ENCODE measurements at regions not wholly inside any gene's neighbourhood (a gene's known extent, or its start where the extent isn't known, plus 50 kb on each side); places are given as distances from the start of the nearest gene placed in this dataset.

DNA sequence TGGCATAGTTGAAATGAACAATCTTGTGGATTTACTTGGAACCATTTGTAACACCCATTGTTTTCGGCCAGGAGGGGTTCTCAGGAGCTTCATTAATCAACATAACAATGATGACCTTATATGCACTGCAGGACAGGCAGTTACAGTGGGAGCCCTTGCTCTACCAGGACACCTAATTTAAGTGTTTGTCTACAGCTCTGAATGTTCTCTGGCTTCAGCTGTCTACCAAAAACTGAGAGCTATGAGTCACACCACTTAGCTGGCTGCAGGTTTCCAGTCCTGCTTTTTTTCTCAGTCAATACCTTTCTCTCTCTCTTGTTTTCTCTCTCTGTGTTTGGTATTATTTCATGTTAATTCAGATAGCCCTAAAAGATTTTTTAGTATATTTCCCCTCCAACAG, 105.4 kb upstream of the MBNL2 start:
- H3K27me3 ChIP-seq (ENCODE audit: low read length) = no peaks in the 10 kb centered on the region
- no peaks in the 10 kb centered on the region for H3F3A ChIP-seq (ENCODE audit: insufficient read depth)
- TF ChIP-seq, protein P1, sequence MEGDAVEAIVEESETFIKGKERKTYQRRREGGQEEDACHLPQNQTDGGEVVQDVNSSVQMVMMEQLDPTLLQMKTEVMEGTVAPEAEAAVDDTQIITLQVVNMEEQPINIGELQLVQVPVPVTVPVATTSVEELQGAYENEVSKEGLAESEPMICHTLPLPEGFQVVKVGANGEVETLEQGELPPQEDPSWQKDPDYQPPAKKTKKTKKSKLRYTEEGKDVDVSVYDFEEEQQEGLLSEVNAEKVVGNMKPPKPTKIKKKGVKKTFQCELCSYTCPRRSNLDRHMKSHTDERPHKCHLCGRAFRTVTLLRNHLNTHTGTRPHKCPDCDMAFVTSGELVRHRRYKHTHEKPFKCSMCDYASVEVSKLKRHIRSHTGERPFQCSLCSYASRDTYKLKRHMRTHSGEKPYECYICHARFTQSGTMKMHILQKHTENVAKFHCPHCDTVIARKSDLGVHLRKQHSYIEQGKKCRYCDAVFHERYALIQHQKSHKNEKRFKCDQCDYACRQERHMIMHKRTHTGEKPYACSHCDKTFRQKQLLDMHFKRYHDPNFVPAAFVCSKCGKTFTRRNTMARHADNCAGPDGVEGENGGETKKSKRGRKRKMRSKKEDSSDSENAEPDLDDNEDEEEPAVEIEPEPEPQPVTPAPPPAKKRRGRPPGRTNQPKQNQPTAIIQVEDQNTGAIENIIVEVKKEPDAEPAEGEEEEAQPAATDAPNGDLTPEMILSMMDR (IDR thresholded peaks at IDR 0.05; ENCODE audit: insufficient read depth, low read length, poor library complexity, severe bottlenecking) = no peak
- no peak for TF ChIP-seq EZH2phosphoT487 (conservative IDR thresholded peaks at IDR 0.05; ENCODE audit: low read length)
- no peaks in the 10 kb centered on the region for H4K20me1 ChIP-seq (ENCODE audit: low read depth, low read length)
- H3K4me3 ChIP-seq (ENCODE audit: insufficient read depth, low read length, poor library complexity, severe bottlenecking) = no peak overlapping the region
- H3K9me3 ChIP-seq (ENCODE audit: insufficient read depth, low read length) = no peaks in the 10 kb centered on the region
- no peak overlapping the region for H3K9ac ChIP-seq (ENCODE audit: low read length)
- H3K9me2 ChIP-seq (replicated peaks; ENCODE audit: insufficient read depth, low read length) = no peaks in the 10 kb centered on the region
- no peak overlapping the region for H3K27ac ChIP-seq (ENCODE audit: low read depth, low read length)
- no peak overlapping the region for H2AFZ ChIP-seq (ENCODE audit: low read depth, low read length, severe bottlenecking)
- H3K4me2 ChIP-seq (ENCODE audit: low read depth, low read length, poor library complexity, severe bottlenecking) = no peak overlapping the region
- no peaks in the 10 kb centered on the region for H3K79me2 ChIP-seq (ENCODE audit: insufficient read depth, low read length)
- no peaks in the 10 kb centered on the region for H3K36me3 ChIP-seq (ENCODE audit: low read length)

- Histone ChIP-seq H2AFZ (ENCODE audit: low read depth, low read length, severe bottlenecking) (no peak overlapping the region), H3K4me3 (ENCODE audit: insufficient read depth, low read length, poor library complexity, severe bottlenecking) (no peak overlapping the region), H3K27ac (ENCODE audit: low read depth, low read length) (no peak overlapping the region), H3K36me3 (ENCODE audit: low read length) (no peaks in the 10 kb centered on the region), H3K9me2 (replicated peaks; ENCODE audit: insufficient read depth, low read length) (no peaks in the 10 kb centered on the region), H3K27me3 (ENCODE audit: low read length) (no peaks in the 10 kb centered on the region), H3K4me2 (ENCODE audit: low read depth, low read length, poor library complexity, severe bottlenecking) (no peak overlapping the region), H3K9me3 (ENCODE audit: insufficient read depth, low read length) (no peaks in the 10 kb centered on the region), H3K79me2 (ENCODE audit: insufficient read depth, low read length) (no peaks in the 10 kb centered on the region), H3F3A (ENCODE audit: insufficient read depth) (no peaks in the 10 kb centered on the region), H3K9ac (ENCODE audit: low read length) (no peak overlapping the region), H4K20me1 (ENCODE audit: low read depth, low read length) (no peaks in the 10 kb centered on the region)
- TF ChIP-seq EZH2phosphoT487 (conservative IDR thresholded peaks at IDR 0.05; ENCODE audit: low read length) = no peak
- TF ChIP-seq, protein P1 (IDR thresholded peaks at IDR 0.05; ENCODE audit: insufficient read depth, low read length, poor library complexity, severe bottlenecking) = no peak
Measured at GRCh38 chr13:97117388-97117910, 104.7 kb upstream of the MBNL2 start.

DNA sequence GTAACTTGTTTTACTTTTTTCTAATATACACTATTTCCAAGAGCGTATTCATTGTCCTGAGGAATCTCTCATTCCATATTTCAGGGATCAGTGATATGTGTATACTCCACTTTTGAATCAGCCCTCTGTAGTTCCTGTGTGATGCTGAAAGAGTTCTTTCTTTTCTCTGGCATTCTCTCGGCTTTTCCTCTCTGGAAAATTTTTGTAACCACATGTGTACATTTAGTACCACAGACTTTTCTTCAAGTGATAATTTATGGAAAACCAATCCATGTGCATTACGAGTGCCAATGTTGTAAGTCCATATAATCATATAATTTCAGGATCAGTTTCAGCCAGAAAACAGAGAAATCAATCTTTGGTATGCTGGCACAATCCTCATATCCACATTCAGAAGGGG, 102.2 kb upstream of the MBNL2 start:
- no peaks in the 10 kb centered on the region for H3K36me3 ChIP-seq (ENCODE audit: low read length)
- no peaks in the 10 kb centered on the region for H3K27me3 ChIP-seq (ENCODE audit: low read length)
- H3K9me3 ChIP-seq (ENCODE audit: insufficient read depth, low read length) = no peaks in the 10 kb centered on the region
- H2AFZ ChIP-seq (ENCODE audit: low read depth, low read length, severe bottlenecking) = no peak overlapping the region
- no peak overlapping the region for H3K27ac ChIP-seq (ENCODE audit: low read depth, low read length)
- H3F3A ChIP-seq (ENCODE audit: insufficient read depth) = no peaks in the 10 kb centered on the region
- no peaks in the 10 kb centered on the region for H3K79me2 ChIP-seq (ENCODE audit: insufficient read depth, low read length)
- H3K9me2 ChIP-seq (replicated peaks; ENCODE audit: insufficient read depth, low read length) = no peaks in the 10 kb centered on the region
- no peaks in the 10 kb centered on the region for H4K20me1 ChIP-seq (ENCODE audit: low read depth, low read length)
- TF ChIP-seq, protein P1 (IDR thresholded peaks at IDR 0.05; ENCODE audit: insufficient read depth, low read length, poor library complexity, severe bottlenecking) = no peak
- no peak for TF ChIP-seq EZH2phosphoT487 (conservative IDR thresholded peaks at IDR 0.05; ENCODE audit: low read length)
- H3K4me2 ChIP-seq (ENCODE audit: low read depth, low read length, poor library complexity, severe bottlenecking) = no peak overlapping the region
- H3K9ac ChIP-seq (ENCODE audit: low read length) = no peak overlapping the region
- no peak overlapping the region for H3K4me3 ChIP-seq (ENCODE audit: insufficient read depth, low read length, poor library complexity, severe bottlenecking)
